ENCODE measurements at regions not wholly inside any gene's neighbourhood (a gene's known extent, or its start where the extent isn't known, plus 50 kb on each side); places are given as distances from the start of the nearest gene placed in this dataset.

- no peak overlapping the region for H3K9ac ChIP-seq (ENCODE audit: low read length)
- no peak for DNase-seq
- H3K79me2 ChIP-seq (ENCODE audit: low read length) = no peaks in the 10 kb centered on the region
- no peaks in the 10 kb centered on the region for H3K27me3 ChIP-seq (ENCODE audit: low read length)
- H3K4me3 ChIP-seq (ENCODE audit: low read length) = no peak overlapping the region
- no peak overlapping the region for H3K4me2 ChIP-seq (ENCODE audit: low read length)
- TF ChIP-seq EZH2phosphoT487 (IDR thresholded peaks at IDR 0.05; ENCODE audit: borderline replicate concordance, low read length) (no peak), CTCF (conservative IDR thresholded peaks at IDR 0.05; ENCODE audit: low read depth, low read length) (no peak), EZH2 (IDR thresholded peaks at IDR 0.05; ENCODE audit: low read length, unreplicated experiment) (no peak)
- no peaks in the 10 kb centered on the region for H3F3A ChIP-seq (ENCODE audit: low read length, unreplicated experiment)
- H3K36me3 ChIP-seq (ENCODE audit: low read depth, low read length) = no peaks in the 10 kb centered on the region
- no peak overlapping the region for H2AFZ ChIP-seq (ENCODE audit: low read length)
- no TSS peak for BruUV-seq (replicated peaks)
- H3K9me3 ChIP-seq (ENCODE audit: low read length) = no peaks in the 10 kb centered on the region
- CTCF ChIA-PET = no interaction called here
- POLR2A ChIA-PET (ENCODE audit: unreplicated experiment) = no interaction called here
- 0 out of 2 replicates have a peak, but pooled peaks cover under 1% of the 10 kb centered on the region for H3K4me1 ChIP-seq (ENCODE audit: insufficient read depth, low read length)
- no peaks in the 10 kb centered on the region for H3K9me2 ChIP-seq (replicated peaks; ENCODE audit: low read length)
- ATAC-seq = no peak
- H3K27ac ChIP-seq (ENCODE audit: low read length) = no peak overlapping the region
- intact Hi-C loops (cut with micrococcal nuclease) = no loop called here
- no peaks in the 10 kb centered on the region for H4K20me1 ChIP-seq (ENCODE audit: low read length)
Observed at GRCh38 chr22:47301820-47302475, 539.5 kb downstream of the TBC1D22A start.

GRCh38 chr22:47300698-47301405, 538.4 kb downstream of the TBC1D22A start:
- ATAC-seq (no peak), DNase-seq (no peak)
- H2AFZ ChIP-seq (ENCODE audit: low read length) = no peak overlapping the region
- H3K79me2 ChIP-seq (ENCODE audit: low read length) = no peaks in the 10 kb centered on the region
- H4K20me1 ChIP-seq (ENCODE audit: low read length) = no peaks in the 10 kb centered on the region
- no peaks in the 10 kb centered on the region; the same call in 1 of the 2 replicates for H3K4me1 ChIP-seq (ENCODE audit: insufficient read depth, low read length)
- no peaks in the 10 kb centered on the region for H3K27me3 ChIP-seq (ENCODE audit: low read length)
- H3K9me3 ChIP-seq (ENCODE audit: low read length) = no peaks in the 10 kb centered on the region
- H3K9ac ChIP-seq (ENCODE audit: low read length) = no peak overlapping the region
- H3K36me3 ChIP-seq (ENCODE audit: low read depth, low read length) = no peaks in the 10 kb centered on the region
- H3F3A ChIP-seq (ENCODE audit: low read length, unreplicated experiment) = no peaks in the 10 kb centered on the region
- no peak overlapping the region for H3K4me3 ChIP-seq (ENCODE audit: low read length)
- H3K27ac ChIP-seq (ENCODE audit: low read length) = no peak overlapping the region
- H3K9me2 ChIP-seq (replicated peaks; ENCODE audit: low read length) = no peaks in the 10 kb centered on the region
- TF ChIP-seq EZH2phosphoT487 (IDR thresholded peaks at IDR 0.05; ENCODE audit: borderline replicate concordance, low read length) = no peak
- TF ChIP-seq EZH2 (IDR thresholded peaks at IDR 0.05; ENCODE audit: low read length, unreplicated experiment) = no peak
- TF ChIP-seq CTCF (conservative IDR thresholded peaks at IDR 0.05; ENCODE audit: low read depth, low read length) = no peak
- no peak overlapping the region for H3K4me2 ChIP-seq (ENCODE audit: low read length)
- intact Hi-C loops (cut with micrococcal nuclease) = no loop called here
- BruUV-seq (replicated peaks) = no TSS peak
- POLR2A ChIA-PET (ENCODE audit: unreplicated experiment) = no interaction called here
- CTCF ChIA-PET = no interaction called here

All from PC-3 (cell line).